ENCODE measurements at regions not wholly inside any gene's neighbourhood (a gene's known extent, or its start where the extent isn't known, plus 50 kb on each side); places are given as distances from the start of the nearest gene placed in this dataset.

DNA sequence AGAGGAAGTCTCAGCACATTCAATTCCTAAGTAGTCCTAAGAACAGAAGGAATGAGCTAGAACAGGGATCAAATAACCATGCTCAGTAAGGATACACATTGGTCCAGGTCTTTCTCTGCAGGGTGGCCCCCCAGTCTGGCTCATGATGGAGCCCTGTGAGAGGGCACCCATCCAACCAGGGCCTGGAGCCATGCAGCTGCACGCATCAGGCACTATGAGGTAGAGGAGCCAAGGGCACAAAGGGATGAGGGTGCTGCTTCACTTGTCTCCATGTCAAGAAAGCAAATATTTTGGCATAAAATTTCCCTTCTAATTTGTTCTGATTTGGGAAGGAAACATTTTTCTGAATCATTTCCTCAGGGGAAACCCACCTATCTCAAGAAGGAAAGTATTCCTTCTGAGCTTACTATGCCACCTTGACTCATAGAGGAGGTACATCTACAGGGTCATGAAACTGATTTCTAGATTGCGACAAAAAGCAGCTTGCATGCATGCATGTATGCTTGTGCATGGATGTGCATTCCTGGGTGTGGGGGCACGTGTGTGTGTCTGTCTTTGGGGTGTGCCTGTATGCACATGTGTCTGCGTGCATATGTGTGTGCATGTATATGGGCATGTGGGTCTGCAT is 600.3 kb downstream of the MID1IP1 start:
- no peak overlapping the region for H3K4me3 ChIP-seq (replicated peaks in 1 of 3)
- no peak for DNase-seq
- H3K27me3 ChIP-seq = no peaks in the 10 kb centered on the region
- intact Hi-C loops (cut with DNase I) = no loop called here
- H3K9me3 ChIP-seq = no peaks in the 10 kb centered on the region
- H3K27ac ChIP-seq = no peak overlapping the region
- TF ChIP-seq, protein P1, sequence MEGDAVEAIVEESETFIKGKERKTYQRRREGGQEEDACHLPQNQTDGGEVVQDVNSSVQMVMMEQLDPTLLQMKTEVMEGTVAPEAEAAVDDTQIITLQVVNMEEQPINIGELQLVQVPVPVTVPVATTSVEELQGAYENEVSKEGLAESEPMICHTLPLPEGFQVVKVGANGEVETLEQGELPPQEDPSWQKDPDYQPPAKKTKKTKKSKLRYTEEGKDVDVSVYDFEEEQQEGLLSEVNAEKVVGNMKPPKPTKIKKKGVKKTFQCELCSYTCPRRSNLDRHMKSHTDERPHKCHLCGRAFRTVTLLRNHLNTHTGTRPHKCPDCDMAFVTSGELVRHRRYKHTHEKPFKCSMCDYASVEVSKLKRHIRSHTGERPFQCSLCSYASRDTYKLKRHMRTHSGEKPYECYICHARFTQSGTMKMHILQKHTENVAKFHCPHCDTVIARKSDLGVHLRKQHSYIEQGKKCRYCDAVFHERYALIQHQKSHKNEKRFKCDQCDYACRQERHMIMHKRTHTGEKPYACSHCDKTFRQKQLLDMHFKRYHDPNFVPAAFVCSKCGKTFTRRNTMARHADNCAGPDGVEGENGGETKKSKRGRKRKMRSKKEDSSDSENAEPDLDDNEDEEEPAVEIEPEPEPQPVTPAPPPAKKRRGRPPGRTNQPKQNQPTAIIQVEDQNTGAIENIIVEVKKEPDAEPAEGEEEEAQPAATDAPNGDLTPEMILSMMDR (IDR thresholded peaks at IDR 0.05) = no peak
- TF ChIP-seq POLR2A (IDR thresholded peaks at IDR 0.05) = no peak
- no peaks in the 10 kb centered on the region for H3K36me3 ChIP-seq
- WGBS, 2 donors = 93 to 100% methylated on average over 1 to 3 of the region's 4 CpGs
- H3K4me1 ChIP-seq = no peaks in the 10 kb centered on the region

DNA sequence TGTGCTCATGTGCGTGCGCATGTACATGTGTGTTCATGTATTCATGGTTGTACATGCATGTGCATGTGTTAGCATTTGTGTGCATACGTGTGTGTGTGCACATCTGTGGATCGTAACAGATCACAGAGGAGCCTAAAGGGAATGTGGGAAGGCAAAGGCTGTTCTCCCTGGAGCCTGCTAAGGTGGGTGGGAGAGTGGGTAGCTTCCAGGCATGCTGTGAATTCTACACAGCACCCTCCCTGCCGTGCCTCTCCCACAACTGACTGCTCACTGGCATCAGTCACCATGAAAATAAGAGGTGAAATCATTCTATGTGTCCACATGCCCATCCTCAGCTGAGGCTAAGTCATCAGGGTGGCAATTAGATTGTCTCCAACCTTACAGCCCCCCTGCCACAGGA is 600.9 kb downstream of the MID1IP1 start:
- H3K4me1 ChIP-seq = no peaks in the 10 kb centered on the region
- H3K27ac ChIP-seq = no peak overlapping the region
- intact Hi-C loops (cut with DNase I) = no loop called here
- no peak overlapping the region for H3K4me3 ChIP-seq (replicated peaks in 1 of 3)
- no peak for DNase-seq
- no peaks in the 10 kb centered on the region for H3K36me3 ChIP-seq
- TF ChIP-seq, protein P1 (IDR thresholded peaks at IDR 0.05) = no peak
- no peak for TF ChIP-seq POLR2A (IDR thresholded peaks at IDR 0.05)
- H3K9me3 ChIP-seq = no peaks in the 10 kb centered on the region
- WGBS, 2 donors = 94% methylated on average over 3 of the region's 5 CpGs; no CpG with 5 or more reads in 1 of the 2 donors
- no peaks in the 10 kb centered on the region for H3K27me3 ChIP-seq

DNA sequence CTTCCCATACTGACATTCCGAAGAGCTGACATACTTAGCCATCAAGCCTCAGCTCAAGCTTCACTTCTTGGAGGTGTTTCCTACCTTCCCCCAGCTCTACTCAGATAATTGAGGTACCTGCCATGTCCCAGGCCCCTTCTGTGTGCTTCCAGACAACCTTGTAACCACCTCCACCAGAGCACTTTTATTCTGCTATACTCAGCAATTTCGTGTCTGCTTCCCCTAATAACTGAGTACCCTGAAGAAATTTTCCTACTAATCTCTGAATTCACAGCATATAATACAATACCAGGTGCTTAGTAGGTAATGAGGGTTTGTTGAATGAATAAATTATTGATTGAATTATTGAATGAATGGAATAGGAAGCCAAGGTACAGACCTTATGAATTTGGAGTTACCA is 605.5 kb downstream of the MID1IP1 start:
- no peak for DNase-seq
- Histone ChIP-seq H3K27ac (no peak overlapping the region), H3K36me3 (no peaks in the 10 kb centered on the region), H3K9me3 (no peaks in the 10 kb centered on the region), H3K27me3 (no peaks in the 10 kb centered on the region), H3K4me3 (replicated peaks in 1 of 3) (no peak overlapping the region), H3K4me1 (no peaks in the 10 kb centered on the region)
- 91% methylated on average over 2 of the region's 2 CpGs for WGBS, 2 donors
- TF ChIP-seq POLR2A (IDR thresholded peaks at IDR 0.05) = no peak
- TF ChIP-seq, protein P1 (IDR thresholded peaks at IDR 0.05) = no peak
- intact Hi-C loops (cut with DNase I) = no loop called here

DNA sequence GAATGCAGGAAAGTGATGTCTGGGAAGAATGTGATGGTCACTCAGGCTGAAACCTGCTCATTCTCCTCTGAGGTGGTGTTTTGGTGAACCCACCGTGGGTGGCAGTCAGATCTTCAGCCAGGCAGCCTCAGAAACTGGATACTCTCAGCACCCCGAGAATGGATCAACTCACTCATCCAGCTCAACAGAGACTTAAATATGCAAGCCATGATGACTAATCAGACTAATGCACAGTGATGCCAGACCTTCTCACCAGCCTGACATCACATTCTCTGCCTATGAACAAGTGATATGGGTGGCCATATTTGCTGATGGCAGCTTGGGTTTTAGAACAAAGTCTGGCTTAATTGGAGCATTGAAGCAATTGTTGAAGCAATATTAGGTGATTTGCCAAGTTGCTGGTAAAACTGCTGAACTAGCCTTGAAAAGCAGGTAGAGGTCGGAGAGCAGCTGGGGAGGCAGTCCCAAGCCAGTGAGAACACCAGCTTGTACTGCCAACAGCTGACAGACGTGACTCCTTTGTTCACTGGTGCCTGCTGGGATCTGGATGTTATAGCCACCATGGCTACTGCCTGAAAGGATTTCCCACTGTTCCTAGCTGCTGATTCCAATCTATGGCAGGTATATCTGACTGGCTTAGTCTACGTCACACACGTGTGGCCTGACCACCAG is 608.1 kb downstream of the MID1IP1 start:
- TF ChIP-seq, protein P1 (IDR thresholded peaks at IDR 0.05) = no peak
- no peak for TF ChIP-seq POLR2A (IDR thresholded peaks at IDR 0.05)
- Histone ChIP-seq H3K27me3 (no peaks in the 10 kb centered on the region), H3K4me1 (no peaks in the 10 kb centered on the region), H3K27ac (no peak overlapping the region), H3K4me3 (replicated peaks in 1 of 3) (no peak overlapping the region), H3K9me3 (no peaks in the 10 kb centered on the region), H3K36me3 (no peaks in the 10 kb centered on the region)
- DNase-seq = no peak
- intact Hi-C loops (cut with DNase I) = no loop called here
- WGBS, 2 donors = 82 to 100% methylated on average over 3 to 4 of the region's 6 CpGs

GRCh38 chrX:39414290-39414854 is 613.1 kb downstream of the MID1IP1 start:
- H3K9me3 ChIP-seq = no peaks in the 10 kb centered on the region
- no peak for TF ChIP-seq POLR2A (IDR thresholded peaks at IDR 0.05)
- TF ChIP-seq, protein P1 (IDR thresholded peaks at IDR 0.05) = no peak
- no peaks in the 10 kb centered on the region for H3K36me3 ChIP-seq
- H3K4me3 ChIP-seq (replicated peaks in 1 of 3) = no peak overlapping the region
- H3K27ac ChIP-seq = no peak overlapping the region
- intact Hi-C loops (cut with DNase I) = no loop called here
- no peaks in the 10 kb centered on the region for H3K27me3 ChIP-seq
- WGBS, 2 donors = 81 to 83% methylated on average over 5 of the region's 5 CpGs
- H3K4me1 ChIP-seq = peaks cover 0 to 12% of the 10 kb centered on the region in 2 donors
- DNase-seq = no peak

All from thyroid gland (tissue), 4 donors.